GM06990 (cell line): ENCODE measurements at regions not wholly inside any gene's neighbourhood (a gene's known extent, or its start where the extent isn't known, plus 50 kb on each side); places are given as distances from the start of the nearest gene placed in this dataset.

Experiments
- DNase-seq: peaks from one replicate; pipeline ENCODE4 v3.0.0-alpha.2; 2011; ENCODE audit not compliant: insufficient read length; ENCODE audit errors: extremely low read depth
- H3K27me3 ChIP-seq: replicated peaks from 2 replicates; pipeline ENCODE4 v1.6.0; 2011; ENCODE audit warnings: low read length; ENCODE audit not compliant: control insufficient read depth, insufficient read depth
- H3K36me3 ChIP-seq: 2 replicates; pipeline ENCODE4 v1.5.1; 2011; ENCODE audit warnings: low read length; ENCODE audit not compliant: control insufficient read depth, insufficient read depth
- H3K4me3 ChIP-seq: replicated peaks from 2 replicates; pipeline ENCODE4 v1.5.1; 2011; ENCODE audit warnings: low read depth, mild to moderate bottlenecking, control low read depth, low read length
- CTCF ChIP-seq: IDR thresholded peaks from 2 replicates; pipeline ENCODE4 v1.5.1; 2011; ENCODE audit warnings: low read length, control low read depth, mild to moderate bottlenecking, inconsistent platforms; ENCODE audit not compliant: insufficient read depth, poor library complexity, severe bottlenecking

- DNase-seq: no peak
- no peak for TF ChIP-seq CTCF
These were observed 595.7 kb upstream of the CDH5 start for GRCh38 chr16:65770752-65771151.

GRCh38 chr16:65769776-65770438 is 596.6 kb upstream of the CDH5 start:
- H3K36me3 ChIP-seq: no peaks in the 10 kb centered on the region
- no peaks in the 10 kb centered on the region for H3K27me3 ChIP-seq
- no peak for DNase-seq
- TF ChIP-seq CTCF: no peak
- H3K4me3 ChIP-seq: no peak overlapping the region

More at GRCh38 chr16:65770752-65771151, 595.7 kb upstream of the CDH5 start:
- Histone ChIP-seq H3K4me3 (no peak overlapping the region), H3K27me3 (no peaks in the 10 kb centered on the region), H3K36me3 (no peaks in the 10 kb centered on the region)

GRCh38 chr16:65769055-65769465 is 597.4 kb upstream of the CDH5 start:
- H3K27me3 ChIP-seq: no peaks in the 10 kb centered on the region
- DNase-seq: no peak
- H3K4me3 ChIP-seq: no peak overlapping the region
- no peaks in the 10 kb centered on the region for H3K36me3 ChIP-seq
- TF ChIP-seq CTCF: no peak

- no peak for DNase-seq
- no peak for TF ChIP-seq CTCF
- Histone ChIP-seq H3K27me3 (no peaks in the 10 kb centered on the region), H3K36me3 (no peaks in the 10 kb centered on the region), H3K4me3 (no peak overlapping the region)
These were observed 599.4 kb upstream of the CDH5 start for GRCh38 chr16:65767125-65767524.

GRCh38 chr16:65763640-65764305 is 602.7 kb upstream of the CDH5 start:
- H3K4me3 ChIP-seq: no peak overlapping the region
- no peaks in the 10 kb centered on the region for H3K27me3 ChIP-seq
- H3K36me3 ChIP-seq: no peaks in the 10 kb centered on the region
- no peak for TF ChIP-seq CTCF
- DNase-seq: no peak

- no peak for DNase-seq
- H3K27me3 ChIP-seq: no peaks in the 10 kb centered on the region
- no peaks in the 10 kb centered on the region for H3K36me3 ChIP-seq
- no peak overlapping the region for H3K4me3 ChIP-seq
- TF ChIP-seq CTCF: no peak
These were observed 605.6 kb upstream of the CDH5 start for GRCh38 chr16:65760874-65761273.
